Esophagus squamous epithelium (tissue), 5 donors: ENCODE measurements at regions not wholly inside any gene's neighbourhood (a gene's known extent, or its start where the extent isn't known, plus 50 kb on each side); places are given as distances from the start of the nearest gene placed in this dataset.

Experiments used
- DNase-seq: peaks from one replicate; lab custom pipeline; 2025; lab: John Stamatoyannopoulos, UW
- H3K27ac ChIP-seq, 4 donors: fragments of 200-600 bp; sonication (generic); one replicate each; pipeline ENCODE4 v1.5.1; 2016 to 2019; ENCODE audit warnings: mild to moderate bottlenecking in 1 of 4
- H3K27me3 ChIP-seq, 4 donors: fragments of 200-600 bp; sonication (generic); 1 replicate in 3 of 4; 2 replicates in 1 of 4; pipeline versions ENCODE4 v1.5.1 to v1.6.0; 2017 to 2021; ENCODE audit warnings: antibody characterized with exemption in 1 of 4
- H3K36me3 ChIP-seq, 3 donors: fragments of 200-600 bp; sonication (generic); one replicate each; pipeline ENCODE4 v1.5.1; 2016 to 2019
- H3K4me1 ChIP-seq, 3 donors: fragments of 200-600 bp; sonication (generic); one replicate each; pipeline ENCODE4 v1.5.1; 2017 to 2019
- H3K4me3 ChIP-seq, 4 donors: fragments of 200-600 bp; sonication (generic); 1 replicate in 3 of 4; 2 replicates in 1 of 4; pipeline ENCODE4 v1.5.1; 2016 to 2019; ENCODE audit warnings: mild to moderate bottlenecking in 2 of 4, moderate library complexity in 1 of 4
- H3K9me3 ChIP-seq, 3 donors: fragments of 200-600 bp; sonication (generic); one replicate each; pipeline ENCODE4 v1.5.1; 2016 to 2019
- CTCF ChIP-seq, 6 experiments: fragments of 450-650 bp in 4 of 6; fragments of 200-600 bp in 2 of 6; sonication (generic) in 2 of 6; IDR thresholded peaks; one replicate each; pipeline ENCODE4 v1.5.1; 2016 to 2019; ENCODE audit warnings: antibody characterized with exemption in 6 of 6, mild to moderate bottlenecking in 4 of 6, moderate library complexity in 4 of 6
- POLR2A ChIP-seq, 4 donors: fragments of 450-650 bp; IDR thresholded peaks; one replicate each; pipeline ENCODE4 v1.6.1; 2017; ENCODE audit warnings: antibody characterized with exemption in 4 of 4, mild to moderate bottlenecking in 4 of 4, moderate library complexity in 3 of 4
- WGBS, 2 donors: methylation state at CpG; one replicate each; pipeline ENCODE4 v1.1.5; 2018; 5-methylcytosine and 5-hydroxymethylcytosine counted together
- intact Hi-C: fragments of 100-400 bp; cut with DNase I; formaldehyde crosslinking; loops from one replicate; pipeline ENCODE4 v1.15.0; 2022
- donor health status: DM: yes; HTN: yes; CAD: no.

DNA sequence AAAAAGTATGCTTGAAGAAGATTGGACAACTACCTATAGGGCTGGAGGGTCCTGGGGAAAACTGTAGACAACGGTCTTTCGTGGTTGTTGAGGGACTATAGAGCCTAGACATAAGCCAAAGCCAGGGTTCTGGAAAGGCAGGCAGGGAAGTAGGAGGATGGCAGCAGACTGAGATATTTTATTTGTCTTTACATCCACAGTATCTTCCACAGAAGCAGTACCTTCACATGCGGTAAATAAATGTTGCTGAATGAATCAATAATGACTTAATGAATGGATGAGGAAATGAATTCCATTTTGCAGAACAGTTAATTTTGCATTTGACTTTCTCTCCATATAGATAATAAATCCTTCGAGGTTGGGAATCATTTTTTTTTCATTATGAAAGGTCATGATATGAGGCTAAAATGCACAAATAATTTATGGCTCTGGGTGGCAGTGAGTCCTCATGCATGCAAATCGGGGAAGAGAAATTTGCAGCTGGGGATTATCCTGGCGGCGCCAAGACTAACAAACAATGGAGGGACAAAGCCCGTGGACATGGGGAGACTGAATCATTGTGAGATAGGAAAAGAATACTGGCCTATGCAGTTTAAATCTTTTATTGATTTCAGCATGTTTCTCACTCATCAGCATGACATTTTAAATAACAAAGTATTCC is 102.0 kb downstream of the ERCC5 start:
- intact Hi-C loops: no loop called here
- WGBS, 2 donors: 47% methylated on average over 8 of the region's 8 CpGs
- Histone ChIP-seq H3K27me3 (no peaks in the 10 kb centered on the region), H3K36me3 (no peaks in the 10 kb centered on the region), H3K4me3 (no peak overlapping the region), H3K27ac (no peak overlapping the region), H3K4me1 (peaks cover 0 to 13% (median 0%) of the 10 kb centered on the region in 3 donors), H3K9me3 (no peaks in the 10 kb centered on the region)
- no peak for DNase-seq
- TF ChIP-seq POLR2A (IDR thresholded peaks at IDR 0.05) (no peak), CTCF (IDR thresholded peaks at IDR 0.05) (peak in 1 of 6 experiments; percentile 23)

DNA sequence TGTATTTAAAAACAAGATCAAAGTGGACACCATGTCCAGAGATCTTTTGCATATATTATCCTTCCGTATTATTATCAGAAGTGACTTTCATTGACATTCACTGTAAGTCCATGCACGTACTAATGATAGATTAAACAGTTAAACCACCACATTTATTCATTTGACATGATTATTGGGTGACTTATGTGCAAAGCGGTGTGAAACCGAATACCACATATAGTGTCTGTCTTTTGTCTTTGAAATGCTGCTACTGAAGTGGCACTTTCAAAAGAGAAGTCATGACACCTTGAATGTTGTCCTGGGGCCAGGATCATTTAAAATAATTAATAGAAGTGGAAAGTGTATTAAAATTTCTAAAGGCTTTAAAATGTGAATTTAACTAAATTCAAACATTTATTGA is 100.1 kb downstream of the ERCC5 start:
- no peak for TF ChIP-seq CTCF (IDR thresholded peaks at IDR 0.05)
- TF ChIP-seq POLR2A (IDR thresholded peaks at IDR 0.05): no peak
- H3K9me3 ChIP-seq: no peaks in the 10 kb centered on the region
- DNase-seq: no peak
- no peak overlapping the region for H3K27ac ChIP-seq
- intact Hi-C loops: no loop called here
- H3K4me3 ChIP-seq: no peak overlapping the region
- no peaks in the 10 kb centered on the region for H3K27me3 ChIP-seq
- H3K4me1 ChIP-seq: peaks cover 0 to 13% (median 0%) of the 10 kb centered on the region in 3 donors
- no peaks in the 10 kb centered on the region for H3K36me3 ChIP-seq
- WGBS, 2 donors: 83 to 86% methylated on average over 4 of the region's 4 CpGs

GRCh38 chr13:102945324-102945815 is 99.5 kb downstream of the ERCC5 start:
- Histone ChIP-seq H3K36me3 (no peaks in the 10 kb centered on the region), H3K27ac (no peak overlapping the region), H3K4me3 (no peak overlapping the region), H3K27me3 (no peaks in the 10 kb centered on the region), H3K4me1 (peaks cover 0 to 13% (median 0%) of the 10 kb centered on the region in 3 donors), H3K9me3 (no peaks in the 10 kb centered on the region)
- WGBS, 2 donors: 65 to 69% methylated on average over 7 of the region's 7 CpGs
- intact Hi-C loops: no loop called here
- DNase-seq: no peak
- TF ChIP-seq CTCF (IDR thresholded peaks at IDR 0.05) (no peak), POLR2A (IDR thresholded peaks at IDR 0.05) (no peak)

GRCh38 chr13:102944821-102945220 is 99.0 kb downstream of the ERCC5 start:
- Histone ChIP-seq H3K9me3 (no peaks in the 10 kb centered on the region), H3K4me1 (peaks cover 0 to 13% (median 0%) of the 10 kb centered on the region in 3 donors), H3K36me3 (no peaks in the 10 kb centered on the region), H3K27ac (no peak overlapping the region), H3K27me3 (no peaks in the 10 kb centered on the region), H3K4me3 (no peak overlapping the region)
- 69 to 81% methylated on average over 2 of the region's 2 CpGs for WGBS, 2 donors
- DNase-seq: no peak
- TF ChIP-seq POLR2A (IDR thresholded peaks at IDR 0.05) (no peak), CTCF (IDR thresholded peaks at IDR 0.05) (no peak)
- intact Hi-C loops: no loop called here

GRCh38 chr13:102940770-102941169 is 94.9 kb downstream of the ERCC5 start:
- H3K4me3 ChIP-seq: no peak overlapping the region
- TF ChIP-seq CTCF (IDR thresholded peaks at IDR 0.05) (no peak), POLR2A (IDR thresholded peaks at IDR 0.05) (no peak)
- no peaks in the 10 kb centered on the region for H3K36me3 ChIP-seq
- intact Hi-C loops: no loop called here
- 78 to 86% methylated on average over 1 of the region's 1 CpG for WGBS, 2 donors
- no peaks in the 10 kb centered on the region for H3K27me3 ChIP-seq
- no peak for DNase-seq
- H3K9me3 ChIP-seq: no peaks in the 10 kb centered on the region
- no peak overlapping the region for H3K27ac ChIP-seq
- H3K4me1 ChIP-seq: no peaks in the 10 kb centered on the region
